SK-N-MC (cell line): ENCODE measurements at regions not wholly inside any gene's neighbourhood (a gene's known extent, or its start where the extent isn't known, plus 50 kb on each side); places are given as distances from the start of the nearest gene placed in this dataset.

Source experiments
- EZH2 ChIP-seq: fragments of 200-600 bp; sonication (generic); IDR thresholded peaks from one replicate; pipeline ENCODE4 v1.6.1; 2017; ENCODE audit warnings: antibody characterized with exemption
- FOXP2 ChIP-seq: optimal IDR thresholded peaks from 2 replicates; pipeline ENCODE3; 2011; ENCODE audit warnings: mild to moderate bottlenecking, moderate library complexity; ENCODE audit not compliant: insufficient read depth; ENCODE audit errors: extremely low read length, control extremely low read depth
- POLR2AphosphoS5 ChIP-seq: IDR thresholded peaks from 2 replicates; pipeline ENCODE4 v1.6.1; 2012; ENCODE audit warnings: mild to moderate bottlenecking, low read depth, low read length, borderline replicate concordance

- TF ChIP-seq POLR2AphosphoS5 (no peak), EZH2 (no peak), FOXP2 (no peak)
Observed at GRCh38 chr11:8838248-8838647, 72.7 kb upstream of the AKIP1 start.
